ENCODE measurements at regions not wholly inside any gene's neighbourhood (a gene's known extent, or its start where the extent isn't known, plus 50 kb on each side); places are given as distances from the start of the nearest gene placed in this dataset.

DNA sequence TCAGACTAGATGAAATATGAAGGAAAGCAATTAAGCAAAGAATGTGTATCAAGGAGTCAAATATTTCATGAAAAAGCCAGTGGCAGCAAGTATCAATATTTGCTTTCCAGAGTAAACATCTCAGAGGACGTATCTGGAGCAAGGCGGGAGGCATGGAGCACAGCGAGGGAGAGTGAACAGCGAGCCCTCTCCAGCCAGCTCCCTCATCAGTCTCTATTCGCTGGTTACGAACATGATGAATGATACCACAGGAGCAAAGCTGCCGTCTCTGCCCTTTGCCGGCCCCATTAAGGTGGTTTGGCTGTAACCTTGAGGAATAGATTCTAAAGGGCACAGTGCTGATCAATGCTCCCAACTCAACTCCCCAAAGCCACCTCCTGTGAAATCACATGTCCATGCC, 95.8 kb downstream of the CCNA1 start:
- TF ChIP-seq, protein P1, sequence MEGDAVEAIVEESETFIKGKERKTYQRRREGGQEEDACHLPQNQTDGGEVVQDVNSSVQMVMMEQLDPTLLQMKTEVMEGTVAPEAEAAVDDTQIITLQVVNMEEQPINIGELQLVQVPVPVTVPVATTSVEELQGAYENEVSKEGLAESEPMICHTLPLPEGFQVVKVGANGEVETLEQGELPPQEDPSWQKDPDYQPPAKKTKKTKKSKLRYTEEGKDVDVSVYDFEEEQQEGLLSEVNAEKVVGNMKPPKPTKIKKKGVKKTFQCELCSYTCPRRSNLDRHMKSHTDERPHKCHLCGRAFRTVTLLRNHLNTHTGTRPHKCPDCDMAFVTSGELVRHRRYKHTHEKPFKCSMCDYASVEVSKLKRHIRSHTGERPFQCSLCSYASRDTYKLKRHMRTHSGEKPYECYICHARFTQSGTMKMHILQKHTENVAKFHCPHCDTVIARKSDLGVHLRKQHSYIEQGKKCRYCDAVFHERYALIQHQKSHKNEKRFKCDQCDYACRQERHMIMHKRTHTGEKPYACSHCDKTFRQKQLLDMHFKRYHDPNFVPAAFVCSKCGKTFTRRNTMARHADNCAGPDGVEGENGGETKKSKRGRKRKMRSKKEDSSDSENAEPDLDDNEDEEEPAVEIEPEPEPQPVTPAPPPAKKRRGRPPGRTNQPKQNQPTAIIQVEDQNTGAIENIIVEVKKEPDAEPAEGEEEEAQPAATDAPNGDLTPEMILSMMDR (IDR thresholded peaks at IDR 0.05), result no peak
- no peak for TF ChIP-seq POLR2A (IDR thresholded peaks at IDR 0.05)
